SK-N-SH treated with all-trans-retinoic acid at 6 μM for 48 hours (cell line): ENCODE measurements at regions not wholly inside any gene's neighbourhood (a gene's known extent, or its start where the extent isn't known, plus 50 kb on each side); places are given as distances from the start of the nearest gene placed in this dataset.

Experiments
- ATAC-seq: fragments of 200-7000 bp; cut with Tn5 transposase; 3 replicates; pipeline ENCODE4 v1.9.1; 2020; ENCODE audit warnings: mild to moderate bottlenecking, moderate library complexity
- ARNTL ChIP-seq: fragments of 450-650 bp; formaldehyde crosslinking; IDR thresholded peaks from 2 replicates; pipeline ENCODE4 v1.5.0; 2020; ENCODE audit warnings: low read depth, mild to moderate bottlenecking, moderate library complexity, borderline replicate concordance
- BACH2 ChIP-seq: fragments of 250-450 bp; sonication (Bioruptor Pico); IDR thresholded peaks from 2 replicates; pipeline ENCODE4 v1.9.0; 2021; ENCODE audit warnings: mild to moderate bottlenecking, borderline replicate concordance
- CSDC2 ChIP-seq: fragments of 250-450 bp; sonication (Bioruptor Pico); IDR thresholded peaks from 2 replicates; pipeline ENCODE4 v1.5.0; 2020; ENCODE audit warnings: mild to moderate bottlenecking, moderate library complexity
- ESRRG ChIP-seq: fragments of 250-450 bp; sonication (Bioruptor Pico); IDR thresholded peaks from 2 replicates; pipeline ENCODE4 v1.6.1; 2021; ENCODE audit warnings: mild to moderate bottlenecking
- GLIS3 ChIP-seq: fragments of 250-450 bp; sonication (Bioruptor Pico); IDR thresholded peaks from 2 replicates; pipeline ENCODE4 v1.5.0; 2020; ENCODE audit warnings: mild to moderate bottlenecking, moderate library complexity
- ISL1 ChIP-seq: fragments of 250-450 bp; sonication (Bioruptor Pico); IDR thresholded peaks from 2 replicates; pipeline ENCODE4 v2.1.2; 2022; ENCODE audit warnings: mild to moderate bottlenecking, moderate library complexity
- OSR1 ChIP-seq: fragments of 250-450 bp; sonication (Bioruptor Pico); IDR thresholded peaks from 2 replicates; pipeline ENCODE4 v1.8.0; 2022; ENCODE audit warnings: moderate library complexity, mild to moderate bottlenecking, inconsistent platforms
- PPARA ChIP-seq: fragments of 250-450 bp; sonication (Bioruptor Pico); IDR thresholded peaks from 2 replicates; pipeline ENCODE4 v1.5.0; 2020; ENCODE audit warnings: mild to moderate bottlenecking, borderline replicate concordance
- RARB ChIP-seq: fragments of 250-450 bp; sonication (Bioruptor Pico); IDR thresholded peaks from 2 replicates; pipeline ENCODE4 v1.8.0; 2021; ENCODE audit warnings: mild to moderate bottlenecking, moderate library complexity
- SNAI2 ChIP-seq: fragments of 250-450 bp; sonication (Bioruptor Pico); IDR thresholded peaks from 2 replicates; pipeline ENCODE4 v1.5.0; 2020; ENCODE audit warnings: mild to moderate bottlenecking, moderate library complexity
- TOX ChIP-seq: fragments of 250-450 bp; sonication (Bioruptor Pico); IDR thresholded peaks from 2 replicates; pipeline ENCODE4 v1.8.0; 2021; ENCODE audit warnings: mild to moderate bottlenecking, moderate library complexity, borderline replicate concordance
- ZC3H10 ChIP-seq: fragments of 250-450 bp; sonication (Bioruptor Pico); IDR thresholded peaks from 2 replicates; pipeline ENCODE4 v1.5.1; 2021; ENCODE audit warnings: mild to moderate bottlenecking, moderate library complexity
- ZFP3 ChIP-seq: fragments of 250-450 bp; sonication (Bioruptor Pico); IDR thresholded peaks from 2 replicates; pipeline ENCODE4 v1.5.0; 2020; ENCODE audit warnings: mild to moderate bottlenecking, moderate library complexity
- ZFP30 ChIP-seq: fragments of 450-650 bp; formaldehyde crosslinking; IDR thresholded peaks from 2 replicates; pipeline ENCODE4 v1.5.0; 2022; ENCODE audit warnings: mild to moderate bottlenecking, moderate library complexity
- ZNF565 ChIP-seq: fragments of 450-650 bp; formaldehyde crosslinking; conservative IDR thresholded peaks from 2 replicates; pipeline ENCODE4 v1.5.0; 2020; ENCODE audit warnings: low read depth, mild to moderate bottlenecking, moderate library complexity
- ZNF8 ChIP-seq: fragments of 450-650 bp; formaldehyde crosslinking; IDR thresholded peaks from 2 replicates; pipeline ENCODE4 v1.5.0; 2020; ENCODE audit warnings: mild to moderate bottlenecking, moderate library complexity
- TF ChIP-seq, protein P1 (sequence below): fragments of 250-450 bp; sonication (Bioruptor Pico); IDR thresholded peaks from 2 replicates; pipeline ENCODE4 v1.8.0; 2020; ENCODE audit warnings: mild to moderate bottlenecking, moderate library complexity, borderline replicate concordance
- TF ChIP-seq, protein P2 (sequence below): fragments of 250-450 bp; sonication (Bioruptor Pico); IDR thresholded peaks from 2 replicates; pipeline ENCODE4 v1.5.0; 2020; ENCODE audit warnings: mild to moderate bottlenecking, moderate library complexity
- TF ChIP-seq, protein P3 (sequence below): fragments of 250-450 bp; sonication (Bioruptor Pico); IDR thresholded peaks from 2 replicates; pipeline ENCODE4 v1.8.0; 2021; ENCODE audit warnings: low read depth, mild to moderate bottlenecking, moderate library complexity, borderline replicate concordance

DNA sequence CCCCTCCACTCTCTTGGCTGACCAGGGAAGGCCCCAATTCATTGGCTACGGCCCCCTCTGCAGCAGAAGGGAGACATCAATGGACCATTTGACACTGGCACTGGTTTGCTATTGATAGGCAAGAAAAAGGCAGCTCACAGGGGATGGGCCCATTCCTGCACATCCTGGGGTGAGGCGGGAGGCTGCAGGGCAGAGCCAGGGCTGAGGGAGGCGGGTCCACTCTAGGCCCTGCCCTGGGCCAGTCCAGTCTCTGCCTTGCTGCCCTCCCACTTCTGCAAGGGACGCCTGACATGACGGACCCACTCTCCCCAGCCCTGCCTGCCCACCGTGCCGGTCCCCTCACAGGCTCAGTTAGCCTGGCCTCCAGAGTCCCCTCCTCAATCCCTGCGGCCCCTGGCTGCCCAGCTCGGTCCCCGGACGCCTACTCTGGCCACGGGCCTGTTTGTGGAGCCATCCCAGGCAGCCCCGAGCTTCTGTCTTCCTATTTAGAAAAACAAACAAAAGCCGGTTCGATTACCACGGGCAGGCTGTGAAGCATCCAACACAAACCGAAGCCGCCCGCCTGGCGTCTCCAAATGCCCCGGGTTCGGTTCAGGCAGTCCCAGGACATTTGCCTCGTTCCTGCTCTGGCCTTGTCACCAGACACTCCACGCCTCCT, 160.7 kb downstream of the IRX5 start:
- TF ChIP-seq, protein P1, sequence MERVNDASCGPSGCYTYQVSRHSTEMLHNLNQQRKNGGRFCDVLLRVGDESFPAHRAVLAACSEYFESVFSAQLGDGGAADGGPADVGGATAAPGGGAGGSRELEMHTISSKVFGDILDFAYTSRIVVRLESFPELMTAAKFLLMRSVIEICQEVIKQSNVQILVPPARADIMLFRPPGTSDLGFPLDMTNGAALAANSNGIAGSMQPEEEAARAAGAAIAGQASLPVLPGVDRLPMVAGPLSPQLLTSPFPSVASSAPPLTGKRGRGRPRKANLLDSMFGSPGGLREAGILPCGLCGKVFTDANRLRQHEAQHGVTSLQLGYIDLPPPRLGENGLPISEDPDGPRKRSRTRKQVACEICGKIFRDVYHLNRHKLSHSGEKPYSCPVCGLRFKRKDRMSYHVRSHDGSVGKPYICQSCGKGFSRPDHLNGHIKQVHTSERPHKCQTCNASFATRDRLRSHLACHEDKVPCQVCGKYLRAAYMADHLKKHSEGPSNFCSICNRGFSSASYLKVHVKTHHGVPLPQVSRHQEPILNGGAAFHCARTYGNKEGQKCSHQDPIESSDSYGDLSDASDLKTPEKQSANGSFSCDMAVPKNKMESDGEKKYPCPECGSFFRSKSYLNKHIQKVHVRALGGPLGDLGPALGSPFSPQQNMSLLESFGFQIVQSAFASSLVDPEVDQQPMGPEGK: no peak
- TF ChIP-seq BACH2 (CRISPR knock-in tag): no peak
- TF ChIP-seq, all 23 proteins: peak for 0
- ATAC-seq: no peak

DNA sequence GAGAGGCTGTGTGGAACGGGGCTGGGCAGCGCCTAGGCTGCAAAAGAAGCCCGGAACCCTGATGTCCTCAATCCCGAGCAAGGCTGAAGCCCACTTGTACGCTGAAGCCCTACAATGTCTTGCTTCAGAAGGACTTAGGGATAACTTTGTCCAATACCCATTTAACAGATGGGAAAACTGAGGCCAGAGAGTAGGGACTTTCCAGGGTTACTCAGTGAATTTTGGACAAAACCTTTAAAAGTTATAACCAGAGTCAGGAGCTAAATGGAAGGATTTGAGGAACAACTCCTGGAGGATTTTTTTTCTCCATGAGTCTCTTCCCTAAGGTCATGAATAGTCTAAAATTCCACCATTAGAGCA, 161.2 kb downstream of the IRX5 start:
- TF ChIP-seq ARNTL (CRISPR knock-in tag) (no peak), BACH2 (CRISPR knock-in tag) (no peak)
- no peak for ATAC-seq

DNA sequence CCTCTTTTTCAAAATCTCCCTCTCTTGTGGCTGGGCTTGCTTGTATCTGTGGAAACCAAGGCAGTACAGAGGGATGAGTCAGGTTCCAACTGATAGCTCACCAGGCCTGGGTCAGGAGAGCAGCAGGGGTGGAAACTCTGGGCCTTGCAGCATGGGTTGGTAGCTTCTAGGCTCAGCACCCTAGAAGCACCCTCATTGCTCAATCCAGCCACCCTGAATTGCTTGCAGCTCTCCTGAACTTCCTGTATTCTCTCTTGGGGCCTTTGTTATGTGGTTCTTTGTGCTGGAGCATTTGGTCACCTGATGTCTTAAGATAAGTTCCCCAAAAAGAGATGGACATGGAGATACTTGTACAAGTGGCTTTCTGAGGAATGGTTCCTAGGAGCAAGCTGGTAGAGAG, 169.4 kb downstream of the IRX5 start:
- TF ChIP-seq, protein P2, sequence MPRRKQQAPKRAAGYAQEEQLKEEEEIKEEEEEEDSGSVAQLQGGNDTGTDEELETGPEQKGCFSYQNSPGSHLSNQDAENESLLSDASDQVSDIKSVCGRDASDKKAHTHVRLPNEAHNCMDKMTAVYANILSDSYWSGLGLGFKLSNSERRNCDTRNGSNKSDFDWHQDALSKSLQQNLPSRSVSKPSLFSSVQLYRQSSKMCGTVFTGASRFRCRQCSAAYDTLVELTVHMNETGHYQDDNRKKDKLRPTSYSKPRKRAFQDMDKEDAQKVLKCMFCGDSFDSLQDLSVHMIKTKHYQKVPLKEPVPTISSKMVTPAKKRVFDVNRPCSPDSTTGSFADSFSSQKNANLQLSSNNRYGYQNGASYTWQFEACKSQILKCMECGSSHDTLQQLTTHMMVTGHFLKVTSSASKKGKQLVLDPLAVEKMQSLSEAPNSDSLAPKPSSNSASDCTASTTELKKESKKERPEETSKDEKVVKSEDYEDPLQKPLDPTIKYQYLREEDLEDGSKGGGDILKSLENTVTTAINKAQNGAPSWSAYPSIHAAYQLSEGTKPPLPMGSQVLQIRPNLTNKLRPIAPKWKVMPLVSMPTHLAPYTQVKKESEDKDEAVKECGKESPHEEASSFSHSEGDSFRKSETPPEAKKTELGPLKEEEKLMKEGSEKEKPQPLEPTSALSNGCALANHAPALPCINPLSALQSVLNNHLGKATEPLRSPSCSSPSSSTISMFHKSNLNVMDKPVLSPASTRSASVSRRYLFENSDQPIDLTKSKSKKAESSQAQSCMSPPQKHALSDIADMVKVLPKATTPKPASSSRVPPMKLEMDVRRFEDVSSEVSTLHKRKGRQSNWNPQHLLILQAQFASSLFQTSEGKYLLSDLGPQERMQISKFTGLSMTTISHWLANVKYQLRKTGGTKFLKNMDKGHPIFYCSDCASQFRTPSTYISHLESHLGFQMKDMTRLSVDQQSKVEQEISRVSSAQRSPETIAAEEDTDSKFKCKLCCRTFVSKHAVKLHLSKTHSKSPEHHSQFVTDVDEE (CRISPR knock-in tag): no peak
- TF ChIP-seq ZNF8 (CRISPR knock-in tag) (no peak), TOX (CRISPR knock-in tag) (no peak), ZC3H10 (no peak)
- ATAC-seq: no peak

DNA sequence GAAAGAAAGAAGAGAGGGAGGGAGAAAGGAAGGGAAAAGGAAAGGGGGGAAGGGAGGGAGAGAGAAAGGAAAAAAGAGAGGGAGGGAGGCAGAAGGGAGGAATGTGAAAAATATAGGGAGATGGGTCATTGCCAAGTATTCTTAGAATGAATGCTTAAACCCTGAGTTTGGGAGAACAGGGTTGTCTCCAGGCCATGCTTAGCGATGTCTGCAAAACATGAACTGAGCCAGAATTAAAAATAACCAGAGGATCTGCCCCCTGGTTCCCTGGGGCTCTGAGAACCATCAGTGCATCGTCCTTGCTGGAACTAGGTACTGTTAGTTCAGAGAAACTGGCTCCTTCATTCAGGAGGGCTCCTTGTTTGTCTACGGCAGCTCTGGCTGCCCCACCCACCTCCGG, 170.4 kb downstream of the IRX5 start:
- no peak for ATAC-seq
- no peak for TF ChIP-seq OSR1 (CRISPR knock-in tag)
- no peak for TF ChIP-seq ZFP30 (CRISPR knock-in tag)
- no peak for TF ChIP-seq RARB
- no peak for TF ChIP-seq ZFP3
- no peak for TF ChIP-seq ZC3H10
- TF ChIP-seq ISL1: no peak
- no peak for TF ChIP-seq ESRRG (CRISPR knock-in tag)
- TF ChIP-seq CSDC2 (CRISPR knock-in tag): no peak
- no peak for TF ChIP-seq SNAI2 (CRISPR knock-in tag)
- TF ChIP-seq, protein P1: no peak
- no peak for TF ChIP-seq GLIS3
- TF ChIP-seq, protein P2 (CRISPR knock-in tag): no peak
- no peak for TF ChIP-seq BACH2 (CRISPR knock-in tag)

DNA sequence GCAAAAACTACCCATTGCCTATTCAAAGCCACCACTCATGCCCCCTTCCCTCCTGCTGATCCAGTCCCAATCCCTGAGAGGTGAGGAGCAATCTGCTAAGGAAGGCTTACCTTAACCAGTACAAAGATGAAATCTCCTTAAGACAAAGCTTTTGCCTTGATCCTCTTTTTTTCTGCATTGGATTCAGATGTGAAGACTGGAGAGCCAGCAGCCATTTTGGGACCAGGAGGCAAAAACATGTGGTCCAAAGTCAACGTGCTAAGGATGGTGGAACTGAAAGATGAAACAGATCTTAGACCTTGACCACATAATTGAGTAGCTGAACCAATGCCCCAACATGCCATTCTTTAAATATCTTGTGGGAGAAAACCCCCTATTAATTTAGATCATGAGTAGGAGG, 171.4 kb downstream of the IRX5 start:
- no peak for ATAC-seq
- no peak for TF ChIP-seq ARNTL (CRISPR knock-in tag)
- TF ChIP-seq GLIS3: no peak
- no peak for TF ChIP-seq ESRRG (CRISPR knock-in tag)
- no peak for TF ChIP-seq ZNF565 (CRISPR knock-in tag)
- no peak for TF ChIP-seq BACH2 (CRISPR knock-in tag)
- no peak for TF ChIP-seq ZFP3
- TF ChIP-seq SNAI2 (CRISPR knock-in tag): no peak
- TF ChIP-seq OSR1 (CRISPR knock-in tag): no peak
- TF ChIP-seq, protein P1: no peak
- no peak for TF ChIP-seq ISL1
- TF ChIP-seq ZFP30 (CRISPR knock-in tag): no peak
- no peak for TF ChIP-seq PPARA (CRISPR knock-in tag)
- TF ChIP-seq, protein P3, sequence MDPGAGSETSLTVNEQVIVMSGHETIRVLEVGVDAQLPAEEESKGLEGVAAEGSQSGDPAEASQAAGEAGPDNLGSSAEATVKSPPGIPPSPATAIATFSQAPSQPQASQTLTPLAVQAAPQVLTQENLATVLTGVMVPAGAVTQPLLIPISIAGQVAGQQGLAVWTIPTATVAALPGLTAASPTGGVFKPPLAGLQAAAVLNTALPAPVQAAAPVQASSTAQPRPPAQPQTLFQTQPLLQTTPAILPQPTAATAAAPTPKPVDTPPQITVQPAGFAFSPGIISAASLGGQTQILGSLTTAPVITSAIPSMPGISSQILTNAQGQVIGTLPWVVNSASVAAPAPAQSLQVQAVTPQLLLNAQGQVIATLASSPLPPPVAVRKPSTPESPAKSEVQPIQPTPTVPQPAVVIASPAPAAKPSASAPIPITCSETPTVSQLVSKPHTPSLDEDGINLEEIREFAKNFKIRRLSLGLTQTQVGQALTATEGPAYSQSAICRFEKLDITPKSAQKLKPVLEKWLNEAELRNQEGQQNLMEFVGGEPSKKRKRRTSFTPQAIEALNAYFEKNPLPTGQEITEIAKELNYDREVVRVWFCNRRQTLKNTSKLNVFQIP (CRISPR knock-in tag): no peak
- no peak for TF ChIP-seq ZC3H10
